ENCODE measurements at regions not wholly inside any gene's neighbourhood (a gene's known extent, or its start where the extent isn't known, plus 50 kb on each side); places are given as distances from the start of the nearest gene placed in this dataset.

GRCh38 chr3:10760199-10760598 is 55.8 kb upstream of the SLC6A11 start:
- no peak overlapping the region for H3K4me2 ChIP-seq
- no peaks in the 10 kb centered on the region for H3K27me3 ChIP-seq
- no peak for TF ChIP-seq Cebpa-rat (IDR thresholded peaks at IDR 0.05)
- H3K27ac ChIP-seq: no peak overlapping the region
- H3K4me3 ChIP-seq: no peak overlapping the region
- no peaks in the 10 kb centered on the region for H3K36me3 ChIP-seq
- no peaks in the 10 kb centered on the region for H3K9me3 ChIP-seq (replicated peaks in 1 of 11)
- H4K20me1 ChIP-seq: no peaks in the 10 kb centered on the region; a peak in 1 of 22 replicates
- no peak overlapping the region for H3K9ac ChIP-seq
- peaks cover 27 to 43% (median 35%) of the 10 kb centered on the region in 10 experiments for H3K4me1 ChIP-seq

GRCh38 chr3:10761583-10761982 is 54.4 kb upstream of the SLC6A11 start:
- Histone ChIP-seq H3K9me3 (replicated peaks in 1 of 11) (no peaks in the 10 kb centered on the region), H3K9ac (peak overlapping the region in 2 of 11 experiments; percentile 2 to 30; a peak in 3 of 22 replicates), H3K4me1 (peaks cover 24 to 39% (median 31%) of the 10 kb centered on the region in 10 experiments), H3K4me3 (no peak overlapping the region), H4K20me1 (no peaks in the 10 kb centered on the region), H3K27ac (no peak overlapping the region), H3K27me3 (no peaks in the 10 kb centered on the region), H3K4me2 (peak overlapping the region; percentile 34 to 69 (median 51)), H3K36me3 (no peaks in the 10 kb centered on the region)
- TF ChIP-seq Cebpa-rat (IDR thresholded peaks at IDR 0.05): no peak

- Histone ChIP-seq H3K27ac (no peak overlapping the region), H4K20me1 (no peaks in the 10 kb centered on the region), H3K9me3 (replicated peaks in 1 of 11) (no peaks in the 10 kb centered on the region), H3K36me3 (no peaks in the 10 kb centered on the region), H3K4me2 (peak overlapping the region in 10 of 11 experiments; percentile 34 to 69 (median 54); a peak in 20 of 22 replicates), H3K27me3 (no peaks in the 10 kb centered on the region), H3K4me3 (no peak overlapping the region), H3K9ac (0 out of 22 replicates have a peak overlapping the region, but pooled peaks of 1 of the 11 experiments have one; percentile 2), H3K4me1 (peaks cover 18 to 34% (median 25%) of the 10 kb centered on the region in 10 experiments)
- TF ChIP-seq Cebpa-rat (IDR thresholded peaks at IDR 0.05): no peak
Observed at GRCh38 chr3:10762116-10762515, 53.9 kb upstream of the SLC6A11 start.

- Histone ChIP-seq H3K36me3 (no peaks in the 10 kb centered on the region), H3K27ac (no peak overlapping the region), H3K4me3 (no peak overlapping the region), H3K27me3 (no peaks in the 10 kb centered on the region), H3K4me1 (peaks cover 13 to 28% (median 19%) of the 10 kb centered on the region in 10 experiments), H4K20me1 (no peaks in the 10 kb centered on the region), H3K9ac (no peak overlapping the region), H3K4me2 (peak overlapping the region in 2 of 11 experiments; percentile 28 to 62; a peak in 2 of 22 replicates), H3K9me3 (replicated peaks in 1 of 11) (no peaks in the 10 kb centered on the region)
- no peak for TF ChIP-seq Cebpa-rat (IDR thresholded peaks at IDR 0.05)
Observed at GRCh38 chr3:10762611-10763247, 53.3 kb upstream of the SLC6A11 start.

- Histone ChIP-seq H3K4me3 (no peak overlapping the region), H4K20me1 (no peaks in the 10 kb centered on the region), H3K4me2 (no peak overlapping the region), H3K4me1 (peaks cover 13 to 25% (median 18%) of the 10 kb centered on the region in 10 experiments), H3K27me3 (no peaks in the 10 kb centered on the region), H3K27ac (no peak overlapping the region), H3K9me3 (replicated peaks in 1 of 11) (no peaks in the 10 kb centered on the region), H3K36me3 (no peaks in the 10 kb centered on the region), H3K9ac (no peak overlapping the region)
- no peak for TF ChIP-seq Cebpa-rat (IDR thresholded peaks at IDR 0.05)
Observed at GRCh38 chr3:10763248-10763620, 52.8 kb upstream of the SLC6A11 start.

- H3K27me3 ChIP-seq: no peaks in the 10 kb centered on the region
- no peaks in the 10 kb centered on the region for H3K36me3 ChIP-seq
- no peak overlapping the region for H3K27ac ChIP-seq
- TF ChIP-seq Cebpa-rat (IDR thresholded peaks at IDR 0.05): no peak
- H3K4me1 ChIP-seq: peaks cover 13 to 30% (median 24%) of the 10 kb centered on the region in 10 experiments
- no peak overlapping the region for H3K9ac ChIP-seq
- no peaks in the 10 kb centered on the region for H3K9me3 ChIP-seq (replicated peaks in 1 of 11)
- no peak overlapping the region for H3K4me3 ChIP-seq
- H3K4me2 ChIP-seq: no peak overlapping the region
- no peaks in the 10 kb centered on the region for H4K20me1 ChIP-seq
Observed at GRCh38 chr3:10763817-10764258, 52.2 kb upstream of the SLC6A11 start.

GRCh38 chr3:10764259-10765051 is 51.6 kb upstream of the SLC6A11 start:
- Histone ChIP-seq H3K4me2 (no peak overlapping the region), H3K4me1 (peaks cover 13 to 35% (median 29%) of the 10 kb centered on the region in 10 experiments), H3K9me3 (replicated peaks in 1 of 11) (no peaks in the 10 kb centered on the region)

GRCh38 chr3:10766049-10766705 is 49.9 kb upstream of the SLC6A11 start:
- H4K20me1 ChIP-seq: no peaks in the 10 kb centered on the region
- H3K27me3 ChIP-seq: no peaks in the 10 kb centered on the region
- H3K4me3 ChIP-seq: no peak overlapping the region
- peaks cover 19 to 44% (median 34%) of the 10 kb centered on the region in 10 experiments for H3K4me1 ChIP-seq
- no peaks in the 10 kb centered on the region for H3K9me3 ChIP-seq (replicated peaks in 1 of 11)
- no peak for TF ChIP-seq Cebpa-rat (IDR thresholded peaks at IDR 0.05)
- no peak overlapping the region for H3K27ac ChIP-seq
- H3K4me2 ChIP-seq: no peak overlapping the region
- no peaks in the 10 kb centered on the region for H3K36me3 ChIP-seq
- H3K9ac ChIP-seq: no peak overlapping the region

More at GRCh38 chr3:10764259-10765051, 51.6 kb upstream of the SLC6A11 start:
- Histone ChIP-seq H3K27ac (no peak overlapping the region), H4K20me1 (no peaks in the 10 kb centered on the region), H3K9ac (no peak overlapping the region), H3K36me3 (no peaks in the 10 kb centered on the region), H3K4me3 (no peak overlapping the region), H3K27me3 (no peaks in the 10 kb centered on the region)
- TF ChIP-seq Cebpa-rat (IDR thresholded peaks at IDR 0.05): no peak

All from BLaER1 treated with 17β-estradiol and CSF1 and Interleukin-3, amounts not matched to agents 10 nM and 100 nM (cell line).